Muscle of arm (tissue), 1 donor: ENCODE measurements at regions not wholly inside any gene's neighbourhood (a gene's known extent, or its start where the extent isn't known, plus 50 kb on each side); places are given as distances from the start of the nearest gene placed in this dataset.
"Not testable (repeated sequence)": the region's sequence is repeated elsewhere in the genome, so short reads cannot be mapped to it uniquely, and the experiment has no call there.

ENCODE experiments used
- DNase-seq: peaks from one replicate; pipeline ENCODE4 v3.0.0-alpha.2; 2013

GRCh38 chr2:239660390-239661230 lies 259.8 kb upstream of the HDAC4 start:
- DNase-seq = no peak

GRCh38 chr2:239657992-239658391 lies 257.2 kb upstream of the HDAC4 start:
- no peak for DNase-seq

GRCh38 chr2:239657236-239657635 lies 256.4 kb upstream of the HDAC4 start:
- no peak for DNase-seq

DNA sequence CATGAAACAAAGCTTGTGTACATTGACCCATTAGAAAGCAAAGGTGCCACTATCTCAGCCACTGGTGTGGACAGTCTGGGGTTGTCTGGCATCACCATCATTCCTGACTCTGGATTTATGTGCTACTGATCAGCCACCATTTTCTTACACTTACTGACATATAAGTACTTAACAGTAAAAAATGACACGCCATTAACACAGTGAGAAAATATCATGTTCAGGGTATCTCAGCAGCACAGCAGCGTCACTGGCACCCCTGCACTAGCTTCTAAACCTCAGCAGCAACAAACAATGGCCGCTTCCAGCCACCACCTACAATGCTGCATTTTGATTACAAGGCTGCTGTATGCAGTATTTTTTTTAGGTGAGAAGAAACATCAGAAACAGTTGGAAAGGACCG lies 253.4 kb upstream of the HDAC4 start:
- no peak for DNase-seq

DNA sequence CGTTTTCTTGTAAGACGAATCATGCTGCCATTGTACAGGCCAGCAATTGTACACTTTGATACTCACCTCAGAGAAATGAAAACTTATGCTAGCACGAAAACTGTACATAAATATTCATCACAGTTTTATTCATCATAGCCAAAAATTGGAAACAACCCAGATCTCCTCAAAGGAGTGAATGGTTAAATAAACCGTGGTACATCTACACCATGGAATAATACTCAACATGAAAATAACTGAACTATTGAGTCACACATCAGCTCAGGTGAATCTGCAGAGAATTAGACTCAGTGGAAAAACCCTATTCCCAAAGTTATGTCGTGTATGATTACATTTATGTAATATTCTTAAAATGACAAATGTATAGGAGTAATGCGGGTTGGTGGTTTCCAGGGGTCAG lies 251.0 kb upstream of the HDAC4 start:
- DNase-seq = no peak

DNA sequence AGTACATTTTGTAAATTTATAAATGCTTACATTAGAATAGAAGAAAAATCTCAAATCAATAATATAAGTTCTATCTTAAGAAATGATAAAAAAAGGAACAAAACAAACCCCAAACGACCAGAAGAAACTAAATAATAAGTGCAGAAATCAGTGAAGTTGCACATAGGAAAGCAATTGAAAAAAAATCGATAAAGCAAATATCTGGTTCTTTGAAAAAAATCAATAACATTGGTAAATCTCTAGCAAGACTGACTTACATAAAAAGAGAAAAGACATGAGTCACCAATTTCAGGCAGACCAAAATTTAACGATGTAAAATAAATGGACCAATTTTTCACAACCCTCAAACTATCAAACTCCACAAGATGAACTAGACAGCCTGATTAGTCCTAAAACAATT lies 249.9 kb upstream of the HDAC4 start:
- DNase-seq = no peak

GRCh38 chr2:239649309-239649708 lies 248.5 kb upstream of the HDAC4 start:
- DNase-seq = no peak

- DNase-seq = no peak
Observed at GRCh38 chr2:239648607-239649006, 247.8 kb upstream of the HDAC4 start.

DNA sequence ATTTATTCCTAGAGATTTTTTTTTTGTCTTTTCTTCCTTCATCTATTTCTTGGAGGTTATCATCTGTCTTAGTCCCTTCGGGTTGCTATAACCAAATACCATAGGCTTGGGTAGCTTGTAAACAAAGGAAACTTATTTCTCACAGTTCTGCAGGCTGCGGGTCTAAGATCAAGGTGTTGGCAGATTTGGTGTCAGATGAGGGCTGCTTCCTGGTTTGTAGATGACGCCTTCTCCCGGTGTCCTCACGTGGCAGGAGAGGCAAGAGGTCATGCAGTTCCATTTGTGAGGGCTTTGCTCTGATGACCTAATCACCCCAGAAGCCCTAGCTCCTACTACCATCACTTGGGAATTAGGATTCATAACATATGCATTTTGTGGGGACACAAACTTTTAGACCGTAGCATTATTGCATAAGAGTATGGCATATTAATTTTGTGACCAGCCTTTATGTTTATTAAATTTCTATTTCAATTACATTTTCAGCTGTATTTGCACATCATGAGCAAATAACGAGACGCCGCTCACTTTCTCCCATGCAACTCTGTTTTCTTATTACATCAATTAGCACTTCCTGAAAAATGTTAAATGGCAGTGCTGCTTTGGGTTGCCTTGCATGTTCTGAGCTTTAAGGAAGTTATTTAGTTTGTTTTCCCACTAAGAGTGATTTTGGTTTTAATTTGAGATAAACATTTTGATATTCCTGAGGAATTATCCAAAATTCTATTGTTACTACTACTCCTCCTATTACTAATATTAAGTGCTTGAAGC lies 246.4 kb upstream of the HDAC4 start:
- DNase-seq = no peak

GRCh38 chr2:239646184-239646583 lies 245.4 kb upstream of the HDAC4 start:
- DNase-seq = no peak

DNA sequence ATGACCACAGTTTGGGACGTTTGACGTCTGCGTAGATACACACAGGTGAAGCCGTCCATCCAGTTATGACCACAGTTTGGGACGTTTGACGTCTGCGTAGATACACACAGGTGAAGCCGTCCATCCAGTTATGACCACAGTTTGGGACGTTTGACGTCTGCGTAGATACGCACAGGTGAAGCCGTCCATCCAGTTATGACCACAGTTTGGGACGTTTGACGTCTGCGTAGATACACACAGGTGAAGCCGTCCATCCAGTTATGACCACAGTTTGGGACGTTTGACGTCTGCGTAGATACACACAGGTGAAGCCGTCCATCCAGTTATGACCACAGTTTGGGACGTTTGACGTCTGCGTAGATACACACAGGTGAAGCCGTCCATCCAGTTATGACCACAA lies 243.8 kb upstream of the HDAC4 start:
- not testable (repeated sequence) for DNase-seq

GRCh38 chr2:239644011-239644410 lies 243.2 kb upstream of the HDAC4 start:
- no peak for DNase-seq

- DNase-seq = no peak
Observed at GRCh38 chr2:239642406-239643004, 241.7 kb upstream of the HDAC4 start.

DNA sequence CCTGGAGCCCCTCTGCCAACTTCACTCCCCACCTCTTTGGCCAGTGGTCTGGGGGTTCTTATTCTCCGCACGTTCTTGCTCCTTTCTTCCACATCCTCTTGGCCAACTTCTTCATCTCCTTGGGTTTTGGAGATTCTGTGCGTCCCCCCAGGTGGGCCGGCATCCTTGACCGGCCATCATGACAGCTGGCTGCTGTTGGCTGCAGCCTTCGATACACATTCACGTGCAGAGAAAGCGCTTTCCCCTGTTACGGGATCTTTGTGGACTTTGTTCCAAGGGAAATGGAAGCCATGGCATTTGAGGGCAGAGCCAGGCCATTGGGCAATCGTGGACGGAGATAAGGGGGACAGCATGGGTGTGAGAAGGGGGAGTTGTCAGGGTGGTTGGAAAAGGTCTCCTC lies 241.1 kb upstream of the HDAC4 start:
- DNase-seq = not testable (repeated sequence)

DNA sequence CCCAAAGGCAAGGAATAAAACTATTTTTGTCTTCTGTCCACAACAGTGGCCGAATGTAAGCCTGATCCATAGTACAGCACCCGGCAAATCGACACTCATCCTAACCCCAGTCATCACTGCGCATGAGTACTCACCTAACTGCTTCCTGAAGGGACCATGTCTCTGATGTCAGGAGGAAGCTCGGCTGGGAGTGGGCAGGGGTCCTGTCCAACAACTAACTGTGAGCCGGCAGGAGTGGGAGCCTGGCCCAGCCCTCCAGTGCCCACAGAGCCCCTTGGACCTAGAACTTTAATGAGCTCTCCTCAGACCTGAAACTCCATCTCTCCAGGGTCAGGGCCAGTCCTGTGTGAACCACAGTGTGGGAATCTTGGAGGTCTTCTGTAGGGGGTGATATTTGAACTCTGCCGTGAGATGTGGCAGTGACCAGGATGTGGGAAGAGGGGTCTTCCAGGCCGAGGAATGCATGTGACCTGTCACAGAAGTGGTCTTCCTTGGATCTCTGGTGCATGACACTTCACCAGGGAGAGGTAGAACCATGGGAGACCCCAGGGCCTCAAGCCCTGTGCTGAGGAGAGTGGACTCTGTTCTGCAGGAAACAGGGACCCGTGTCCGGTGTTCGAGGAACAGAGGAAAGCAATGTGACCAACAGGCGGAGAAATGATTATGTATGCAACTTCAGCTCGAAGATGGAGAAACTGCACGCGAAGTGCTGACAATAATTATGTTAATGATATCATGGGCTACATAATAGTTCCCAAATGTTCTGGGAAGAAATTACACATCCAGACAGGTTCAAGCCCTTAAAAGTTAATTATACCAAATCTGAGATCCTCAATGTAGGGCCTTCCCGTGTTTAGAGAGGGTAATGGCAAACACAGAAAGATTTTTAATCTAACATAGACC lies 240.1 kb upstream of the HDAC4 start:
- no peak for DNase-seq

GRCh38 chr2:239640210-239640609 lies 239.4 kb upstream of the HDAC4 start:
- DNase-seq = no peak

DNA sequence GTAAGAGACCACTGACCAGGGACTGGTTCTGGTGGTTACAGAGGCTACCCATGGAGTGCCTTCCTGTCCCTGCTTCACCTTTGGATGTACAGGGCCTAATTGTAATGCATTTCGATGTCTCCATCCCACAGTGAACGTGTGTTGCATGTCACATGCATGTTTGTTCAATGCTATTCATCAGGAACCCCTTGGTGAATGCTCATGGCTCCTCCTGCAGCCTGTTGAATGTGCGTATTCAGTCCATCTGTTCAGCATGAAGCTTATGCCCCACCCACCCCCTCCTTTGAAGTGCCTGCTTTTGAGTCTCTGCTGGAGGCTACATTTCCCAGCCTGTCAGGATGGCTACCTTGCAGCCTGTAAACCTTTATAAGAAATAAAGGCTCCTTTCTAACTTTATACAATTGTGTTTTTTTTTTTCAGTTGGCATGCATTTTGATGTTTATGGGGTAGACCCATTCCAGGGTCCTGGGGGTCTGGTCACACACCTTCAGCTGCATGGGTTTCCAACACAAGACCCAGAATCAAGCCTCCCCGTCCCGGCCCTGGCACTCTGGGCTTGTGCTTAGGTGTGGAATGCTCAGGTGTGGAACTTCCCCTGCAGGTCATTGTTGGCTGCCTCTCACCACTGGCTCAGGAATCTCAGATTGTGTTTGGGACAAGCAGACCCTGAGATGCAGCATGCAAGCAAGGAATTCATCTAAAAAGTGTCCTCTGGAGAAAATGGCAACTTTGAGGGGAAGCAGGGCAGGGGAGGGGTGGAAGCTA lies 238.8 kb upstream of the HDAC4 start:
- DNase-seq = no peak

GRCh38 chr2:239638376-239638775 lies 237.6 kb upstream of the HDAC4 start:
- DNase-seq = no peak

DNA sequence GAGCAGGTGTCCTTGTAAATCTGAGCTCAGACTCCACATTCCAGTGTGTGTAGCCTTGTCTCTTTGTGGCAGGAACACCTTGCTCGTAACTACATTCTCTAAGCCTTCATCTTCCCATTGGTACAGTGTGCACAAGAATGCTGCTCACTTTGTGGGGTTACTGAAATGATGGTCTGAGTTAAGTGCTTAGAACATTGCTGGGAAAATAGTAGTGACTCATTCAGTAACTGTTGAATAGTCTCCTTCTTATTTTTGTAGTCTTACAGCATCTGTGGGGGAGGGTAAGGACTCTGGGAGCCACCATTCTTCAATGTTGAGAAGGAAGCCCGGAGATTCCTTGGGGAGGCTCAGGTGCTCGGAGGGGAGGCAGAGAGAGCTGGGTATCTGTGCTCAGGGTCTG lies 236.0 kb upstream of the HDAC4 start:
- no peak for DNase-seq

- no peak for DNase-seq
Observed at GRCh38 chr2:239634769-239635168, 233.9 kb upstream of the HDAC4 start.
